ENCODE measurements at regions not wholly inside any gene's neighbourhood (a gene's known extent, or its start where the extent isn't known, plus 50 kb on each side); places are given as distances from the start of the nearest gene placed in this dataset.

GRCh38 chr20:63129376-63129965 is 86.5 kb downstream of the YTHDF1 start:
- TF ChIP-seq CTCF (IDR thresholded peaks at IDR 0.05) (no peak), POLR2A (IDR thresholded peaks at IDR 0.05) (no peak)
